ENCODE measurements at regions not wholly inside any gene's neighbourhood (a gene's known extent, or its start where the extent isn't known, plus 50 kb on each side); places are given as distances from the start of the nearest gene placed in this dataset.

GRCh38 chr4:1572964-1573720, 111.0 kb downstream of the FAM53A start:
- TF ChIP-seq EP300 (IDR thresholded peaks at IDR 0.05; ENCODE audit: low read depth) (no peak), CTCF (IDR thresholded peaks at IDR 0.05) (no peak)

Data from transverse colon (tissue), 3 donors.